HEK293 (cell line): ENCODE measurements at regions not wholly inside any gene's neighbourhood (a gene's known extent, or its start where the extent isn't known, plus 50 kb on each side); places are given as distances from the start of the nearest gene placed in this dataset.

Experiments used
- CTCF ChIA-PET: fragments of 350-600 bp; formaldehyde crosslinking; extraction: SDS; loops from one replicate; lab custom pipeline; 2021; ENCODE audit warnings: antibody characterized with exemption; lab: Yijun Ruan, JAX
- POLR2A ChIA-PET: fragments of 300-600 bp; formaldehyde crosslinking; extraction: SDS; loops from one replicate; lab custom pipeline; 2020; ENCODE audit warnings: antibody characterized with exemption, inconsistent platforms; lab: Yijun Ruan, JAX
- H3K27ac ChIP-seq: fragments of 200-500 bp; sonication (Bioruptor generic); 2 replicates; pipeline ENCODE4 v1.5.1; 2014; ENCODE audit warnings: low read depth, low read length, control low read depth, inconsistent platforms; ENCODE audit errors: extremely low read depth
- H3K36me3 ChIP-seq, 2 experiments: fragments of 200-500 bp in 1 of 2; sonication (Bioruptor generic) in 1 of 2; 1 replicate in 1 of 2; 2 replicates in 1 of 2; pipeline ENCODE4 v1.5.1; 2014 to 2017; ENCODE audit warnings: inconsistent platforms in 2 of 2, low read length in 2 of 2; ENCODE audit not compliant: control insufficient read depth in 2 of 2, insufficient read depth in 1 of 2
- H3K4me1 ChIP-seq: fragments of 200-500 bp; sonication (Bioruptor generic); 2 replicates; pipeline ENCODE4 v1.5.1; 2014; ENCODE audit warnings: mild to moderate bottlenecking, low read length, inconsistent platforms; ENCODE audit not compliant: control insufficient read depth, insufficient read depth
- H3K4me3 ChIP-seq: 2 replicates; pipeline ENCODE4 v1.5.1; 2011; ENCODE audit warnings: low read depth, mild to moderate bottlenecking, control low read depth, low read length, moderate library complexity
- H3K9me3 ChIP-seq: fragments of 200-500 bp; sonication (Bioruptor generic); 2 replicates; pipeline ENCODE4 v1.5.1; 2014; ENCODE audit warnings: low read depth, low read length, inconsistent platforms; ENCODE audit not compliant: control insufficient read depth, insufficient read depth
- AEBP2 ChIP-seq: fragments of 450-650 bp; formaldehyde crosslinking; IDR thresholded peaks from 2 replicates; pipeline ENCODE4 v1.5.1; 2016; ENCODE audit warnings: missing biosample characterization, missing genetic modification characterization, borderline replicate concordance
- FEZF1 ChIP-seq: fragments of 450-650 bp; formaldehyde crosslinking; IDR thresholded peaks from 2 replicates; pipeline ENCODE4 v1.5.1; 2016; ENCODE audit warnings: missing biosample characterization, missing genetic modification characterization
- IKZF3 ChIP-seq: fragments of 450-650 bp; IDR thresholded peaks from 2 replicates; pipeline ENCODE4 v1.5.0; 2018; ENCODE audit warnings: missing biosample characterization, mild to moderate bottlenecking, missing genetic modification characterization, moderate library complexity
- OVOL3 ChIP-seq: fragments of 450-650 bp; formaldehyde crosslinking; IDR thresholded peaks from 2 replicates; pipeline ENCODE4 v1.5.1; 2016; ENCODE audit warnings: missing biosample characterization, missing genetic modification characterization
- WT1 ChIP-seq: fragments of 450-650 bp; formaldehyde crosslinking; IDR thresholded peaks from 2 replicates; pipeline ENCODE4 v1.5.1; 2016; ENCODE audit warnings: missing biosample characterization, missing genetic modification characterization
- ZBTB1 ChIP-seq: fragments of 450-650 bp; formaldehyde crosslinking; IDR thresholded peaks from 2 replicates; pipeline ENCODE4 v1.5.1; 2016; ENCODE audit warnings: missing biosample characterization, missing genetic modification characterization
- ZFP41 ChIP-seq: fragments of 450-650 bp; formaldehyde crosslinking; IDR thresholded peaks from 2 replicates; pipeline ENCODE4 v1.5.1; 2016; ENCODE audit warnings: missing biosample characterization, missing genetic modification characterization, borderline replicate concordance
- ZNF133 ChIP-seq: fragments of 450-650 bp; formaldehyde crosslinking; IDR thresholded peaks from 2 replicates; pipeline ENCODE4 v1.5.1; 2016; ENCODE audit warnings: missing biosample characterization, missing genetic modification characterization
- ZNF366 ChIP-seq: fragments of 450-650 bp; formaldehyde crosslinking; conservative IDR thresholded peaks from 2 replicates; pipeline ENCODE4 v1.5.1; 2016; ENCODE audit warnings: missing biosample characterization, missing genetic modification characterization
- ZNF394 ChIP-seq: fragments of 450-650 bp; formaldehyde crosslinking; IDR thresholded peaks from 2 replicates; pipeline ENCODE4 v1.5.1; 2016; ENCODE audit warnings: missing biosample characterization, missing genetic modification characterization, mild to moderate bottlenecking, moderate library complexity, borderline replicate concordance
- ZNF416 ChIP-seq: fragments of 450-650 bp; formaldehyde crosslinking; IDR thresholded peaks from 2 replicates; pipeline ENCODE4 v1.5.1; 2016; ENCODE audit warnings: missing biosample characterization, missing genetic modification characterization
- ZNF555 ChIP-seq: fragments of 450-650 bp; formaldehyde crosslinking; conservative IDR thresholded peaks from 2 replicates; pipeline ENCODE4 v1.5.1; 2017; ENCODE audit warnings: missing biosample characterization, mild to moderate bottlenecking, missing genetic modification characterization, inconsistent platforms
- ZNF654 ChIP-seq: fragments of 450-650 bp; formaldehyde crosslinking; IDR thresholded peaks from 2 replicates; pipeline ENCODE4 v1.5.1; 2016; ENCODE audit warnings: low read depth, missing biosample characterization, missing genetic modification characterization
- ZSCAN16 ChIP-seq: fragments of 450-650 bp; formaldehyde crosslinking; IDR thresholded peaks from 2 replicates; pipeline ENCODE4 v1.5.1; 2016; ENCODE audit warnings: missing biosample characterization, missing genetic modification characterization
- TF ChIP-seq, protein P1 (sequence below): fragments of 450-650 bp; formaldehyde crosslinking; conservative IDR thresholded peaks from 2 replicates; pipeline ENCODE4 v1.5.1; 2016; ENCODE audit warnings: low read depth, missing biosample characterization, missing genetic modification characterization
- TF ChIP-seq, protein P2 (sequence below): fragments of 450-650 bp; formaldehyde crosslinking; IDR thresholded peaks from 2 replicates; pipeline ENCODE4 v1.5.1; 2016; ENCODE audit warnings: missing biosample characterization, missing genetic modification characterization

DNA sequence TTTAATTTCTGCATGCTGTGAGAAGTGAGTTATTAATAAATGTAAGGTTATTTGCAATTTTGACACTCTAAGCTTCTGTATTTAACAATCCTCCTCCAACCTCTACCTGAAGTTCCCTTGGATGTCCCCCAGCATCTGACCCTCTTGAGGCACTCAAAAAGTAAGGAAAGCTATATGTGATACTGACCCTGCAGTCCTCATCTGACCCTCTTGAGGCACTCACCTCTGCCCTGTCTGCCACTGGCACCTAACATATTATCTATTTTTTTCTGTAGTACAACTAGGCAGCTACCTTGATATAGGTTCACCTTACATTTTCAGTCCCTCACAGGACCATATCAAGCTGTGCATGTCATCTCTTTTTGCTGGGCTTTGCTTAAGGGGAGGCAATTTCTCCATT is 583.4 kb upstream of the PKDCC start:
- ChIA-PET CTCF (no interaction called here), POLR2A (no interaction called here)
- Histone ChIP-seq H3K27ac (no peak overlapping the region), H3K4me3 (no peak overlapping the region), H3K36me3 (no peaks in the 10 kb centered on the region), H3K9me3 (no peaks in the 10 kb centered on the region), H3K4me1 (no peaks in the 10 kb centered on the region)
- TF ChIP-seq OVOL3 (no peak), ZNF133 (tag by site-specific recombination) (no peak), AEBP2 (tag by site-specific recombination) (no peak), ZFP41 (tag by site-specific recombination) (no peak)
- TF ChIP-seq, protein P1, sequence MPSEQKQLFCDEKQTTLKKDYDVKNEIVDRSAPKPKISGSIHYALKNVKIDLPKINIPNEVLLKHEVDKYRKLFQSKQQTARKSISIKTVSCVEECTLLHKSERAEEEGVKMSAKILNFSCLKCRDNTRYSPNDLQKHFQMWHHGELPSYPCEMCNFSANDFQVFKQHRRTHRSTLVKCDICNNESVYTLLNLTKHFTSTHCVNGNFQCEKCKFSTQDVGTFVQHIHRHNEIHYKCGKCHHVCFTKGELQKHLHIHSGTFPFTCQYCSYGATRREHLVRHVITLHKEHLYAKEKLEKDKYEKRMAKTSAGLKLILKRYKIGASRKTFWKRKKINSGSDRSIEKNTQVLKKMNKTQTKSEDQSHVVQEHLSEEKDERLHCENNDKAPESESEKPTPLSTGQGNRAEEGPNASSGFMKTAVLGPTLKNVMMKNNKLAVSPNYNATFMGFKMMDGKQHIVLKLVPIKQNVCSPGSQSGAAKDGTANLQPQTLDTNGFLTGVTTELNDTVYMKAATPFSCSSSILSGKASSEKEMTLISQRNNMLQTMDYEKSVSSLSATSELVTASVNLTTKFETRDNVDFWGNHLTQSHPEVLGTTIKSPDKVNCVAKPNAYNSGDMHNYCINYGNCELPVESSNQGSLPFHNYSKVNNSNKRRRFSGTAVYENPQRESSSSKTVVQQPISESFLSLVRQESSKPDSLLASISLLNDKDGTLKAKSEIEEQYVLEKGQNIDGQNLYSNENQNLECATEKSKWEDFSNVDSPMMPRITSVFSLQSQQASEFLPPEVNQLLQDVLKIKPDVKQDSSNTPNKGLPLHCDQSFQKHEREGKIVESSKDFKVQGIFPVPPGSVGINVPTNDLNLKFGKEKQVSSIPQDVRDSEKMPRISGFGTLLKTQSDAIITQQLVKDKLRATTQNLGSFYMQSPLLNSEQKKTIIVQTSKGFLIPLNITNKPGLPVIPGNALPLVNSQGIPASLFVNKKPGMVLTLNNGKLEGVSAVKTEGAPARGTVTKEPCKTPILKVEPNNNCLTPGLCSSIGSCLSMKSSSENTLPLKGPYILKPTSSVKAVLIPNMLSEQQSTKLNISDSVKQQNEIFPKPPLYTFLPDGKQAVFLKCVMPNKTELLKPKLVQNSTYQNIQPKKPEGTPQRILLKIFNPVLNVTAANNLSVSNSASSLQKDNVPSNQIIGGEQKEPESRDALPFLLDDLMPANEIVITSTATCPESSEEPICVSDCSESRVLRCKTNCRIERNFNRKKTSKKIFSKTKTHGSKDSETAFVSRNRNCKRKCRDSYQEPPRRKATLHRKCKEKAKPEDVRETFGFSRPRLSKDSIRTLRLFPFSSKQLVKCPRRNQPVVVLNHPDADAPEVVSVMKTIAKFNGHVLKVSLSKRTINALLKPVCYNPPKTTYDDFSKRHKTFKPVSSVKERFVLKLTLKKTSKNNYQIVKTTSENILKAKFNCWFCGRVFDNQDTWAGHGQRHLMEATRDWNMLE (tag by site-specific recombination) = no peak

- TF ChIP-seq ZNF654 (tag by site-specific recombination) (no peak), ZBTB1 (tag by site-specific recombination) (no peak), FEZF1 (tag by site-specific recombination) (no peak), WT1 (tag by site-specific recombination) (no peak), ZSCAN16 (tag by site-specific recombination) (no peak), ZNF555 (tag by site-specific recombination) (no peak), ZNF394 (tag by site-specific recombination) (no peak), ZNF366 (no peak), IKZF3 (tag by site-specific recombination) (no peak), ZNF416 (tag by site-specific recombination) (no peak)
- TF ChIP-seq, protein P2, sequence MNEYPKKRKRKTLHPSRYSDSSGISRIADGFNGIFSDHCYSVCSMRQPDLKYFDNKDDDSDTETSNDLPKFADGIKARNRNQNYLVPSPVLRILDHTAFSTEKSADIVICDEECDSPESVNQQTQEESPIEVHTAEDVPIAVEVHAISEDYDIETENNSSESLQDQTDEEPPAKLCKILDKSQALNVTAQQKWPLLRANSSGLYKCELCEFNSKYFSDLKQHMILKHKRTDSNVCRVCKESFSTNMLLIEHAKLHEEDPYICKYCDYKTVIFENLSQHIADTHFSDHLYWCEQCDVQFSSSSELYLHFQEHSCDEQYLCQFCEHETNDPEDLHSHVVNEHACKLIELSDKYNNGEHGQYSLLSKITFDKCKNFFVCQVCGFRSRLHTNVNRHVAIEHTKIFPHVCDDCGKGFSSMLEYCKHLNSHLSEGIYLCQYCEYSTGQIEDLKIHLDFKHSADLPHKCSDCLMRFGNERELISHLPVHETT (tag by site-specific recombination) = no peak
- H3K9me3 ChIP-seq = no peaks in the 10 kb centered on the region
- H3K4me3 ChIP-seq = no peak overlapping the region
- H3K4me1 ChIP-seq = no peaks in the 10 kb centered on the region
- POLR2A ChIA-PET = no interaction called here
- no peaks in the 10 kb centered on the region for H3K36me3 ChIP-seq
- CTCF ChIA-PET = no interaction called here
- no peak overlapping the region for H3K27ac ChIP-seq
Measured at GRCh38 chr2:41475959-41476358, 571.9 kb upstream of the PKDCC start.
